ENCODE measurements at regions not wholly inside any gene's neighbourhood (a gene's known extent, or its start where the extent isn't known, plus 50 kb on each side); places are given as distances from the start of the nearest gene placed in this dataset.
A peak's percentile ranks its signal among the peaks of the same experiment; 100 is the strongest.
"Not testable (repeated sequence)": the region's sequence is repeated elsewhere in the genome, so short reads cannot be mapped to it uniquely, and the experiment has no call there.

DNA sequence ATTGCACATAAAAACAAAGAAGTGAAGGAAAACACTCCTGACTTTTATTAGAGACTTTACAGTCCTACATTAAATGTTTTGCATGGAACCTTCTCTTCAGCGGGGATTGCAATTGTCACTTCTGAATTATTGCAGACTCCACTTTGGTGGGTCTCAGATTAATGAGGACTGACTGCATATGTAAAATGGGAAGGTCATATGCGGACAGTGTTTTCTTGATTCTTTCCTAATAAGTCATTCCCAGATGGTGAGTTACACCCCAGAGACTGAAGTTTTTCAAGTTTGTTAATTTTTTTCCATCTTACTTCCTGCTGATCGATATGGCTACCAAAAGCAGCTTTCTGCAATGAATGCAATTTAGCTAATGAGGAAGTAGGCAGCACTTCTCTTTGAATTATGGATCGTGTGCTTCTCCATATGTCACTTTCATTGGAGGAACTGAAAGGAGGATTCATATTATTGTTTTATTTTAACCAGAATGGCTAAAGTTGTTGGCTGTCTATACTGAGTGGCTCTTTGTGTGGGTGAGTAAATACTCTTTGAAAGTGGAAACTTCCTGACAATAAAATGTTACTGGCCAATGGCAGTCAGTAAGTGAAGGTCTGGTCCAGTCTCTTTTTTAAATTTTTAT is 119.3 kb upstream of the CLNK start:
- no peak for DNase-seq (ENCODE audit: extremely low spot score, insufficient read length, low read depth)
- FAIRE-seq = no peak

DNA sequence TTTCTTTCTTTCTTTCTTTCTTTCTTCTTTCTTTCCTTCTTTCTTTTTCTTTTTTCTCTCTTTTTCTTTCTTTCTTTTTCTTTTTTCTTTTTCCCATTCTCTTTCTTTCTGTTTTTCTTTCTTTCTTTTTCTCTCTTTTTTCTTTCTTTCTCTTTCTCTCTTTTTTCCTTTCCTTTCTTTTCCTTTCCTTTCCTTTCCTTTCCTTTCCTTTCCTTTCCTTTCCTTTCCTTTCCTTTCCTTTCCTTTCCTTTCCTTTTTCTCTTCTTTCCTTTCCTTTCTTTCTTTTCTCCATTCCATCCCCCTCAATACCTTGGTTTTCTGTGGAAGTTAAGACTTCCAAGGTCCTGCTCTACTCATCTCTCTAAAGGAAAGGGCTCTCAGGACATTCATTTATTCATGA is 102.8 kb upstream of the CLNK start:
- FAIRE-seq (no peak), DNase-seq (ENCODE audit: extremely low spot score, insufficient read length, low read depth) (no peak)

DNA sequence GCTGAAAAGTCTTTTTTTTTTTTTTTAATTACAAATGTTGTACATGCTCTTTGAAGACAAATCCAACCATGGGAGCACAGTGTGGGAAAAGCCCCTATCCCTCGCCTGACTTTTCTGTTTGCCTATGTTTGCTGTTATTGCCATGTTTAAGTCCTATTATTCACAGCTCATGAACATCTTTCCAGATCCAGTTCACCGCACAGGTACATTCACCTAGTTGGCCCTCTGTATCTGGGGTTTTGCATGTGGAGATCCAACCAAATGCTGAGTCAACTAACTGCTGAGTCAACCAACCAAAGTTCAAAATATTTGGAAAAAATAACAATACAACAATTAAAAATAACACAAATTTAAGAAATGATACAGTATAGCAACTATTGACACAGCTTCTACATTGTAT is 100.1 kb upstream of the CLNK start:
- no peak for FAIRE-seq
- no peak for DNase-seq (ENCODE audit: extremely low spot score, insufficient read length, low read depth)

DNA sequence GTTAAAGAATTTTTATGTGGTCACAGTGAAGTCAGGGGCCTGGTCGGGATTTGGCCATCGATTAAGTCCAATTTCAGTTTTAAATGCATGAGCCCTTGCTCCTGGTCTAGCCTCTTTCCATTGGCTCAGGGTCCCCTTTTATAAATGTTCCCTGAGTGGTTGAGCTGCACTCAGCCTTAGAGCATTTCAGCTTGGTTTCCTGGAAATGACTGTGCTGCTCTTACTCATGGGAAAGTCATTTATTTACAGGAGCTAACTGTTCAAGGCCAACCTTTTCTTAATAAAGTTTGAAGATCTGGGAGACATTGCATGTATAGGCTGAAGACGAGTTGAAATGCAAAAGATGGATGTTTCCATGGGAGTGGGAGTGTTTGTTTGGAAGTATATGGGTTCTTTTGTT is 98.8 kb upstream of the CLNK start:
- no peak for DNase-seq (ENCODE audit: extremely low spot score, insufficient read length, low read depth)
- no peak for FAIRE-seq

DNA sequence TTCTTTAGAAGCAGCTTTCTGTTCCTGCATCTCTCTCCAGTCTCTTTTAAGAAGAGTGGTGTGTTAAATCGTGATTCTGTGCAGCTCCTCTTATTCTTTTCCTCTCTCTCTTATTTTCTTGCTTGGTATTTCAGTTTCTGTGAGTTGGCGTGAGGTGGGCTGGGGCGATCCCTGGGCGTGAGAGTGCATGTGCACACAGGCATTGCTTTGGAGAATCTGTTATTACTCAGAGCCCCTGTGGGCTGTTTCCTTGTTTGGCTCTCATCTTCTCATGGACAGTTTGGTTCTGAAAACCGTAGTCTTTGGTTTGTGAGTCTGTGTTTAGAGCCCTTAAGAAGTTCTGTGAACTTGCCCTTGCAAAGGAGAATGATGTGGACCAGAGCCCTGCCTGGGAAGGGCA is 97.2 kb upstream of the CLNK start:
- no peak for DNase-seq (ENCODE audit: extremely low spot score, insufficient read length, low read depth)
- FAIRE-seq = no peak

DNA sequence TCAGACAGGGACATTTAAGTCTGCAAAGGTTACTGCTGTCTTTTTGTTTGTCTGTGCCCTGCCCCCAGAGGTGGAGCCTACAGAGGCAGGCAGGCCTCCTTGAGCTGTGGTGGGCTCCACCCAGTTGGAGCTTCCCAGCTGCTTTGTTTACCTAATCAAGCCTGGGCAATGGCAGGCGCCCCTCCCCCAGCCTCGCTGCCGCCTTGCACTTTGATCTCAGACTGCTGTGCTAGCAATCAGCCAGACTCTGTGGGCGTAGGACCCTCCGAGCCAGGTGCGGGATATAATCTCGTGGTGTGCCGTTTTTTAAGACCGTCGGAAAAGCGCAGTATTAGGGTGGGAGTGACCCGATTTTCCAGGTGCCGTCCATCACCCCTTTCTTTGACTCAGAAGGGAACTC is 96.2 kb upstream of the CLNK start:
- DNase-seq (ENCODE audit: extremely low spot score, insufficient read length, low read depth); FAIRE-seq: not testable (repeated sequence)

DNA sequence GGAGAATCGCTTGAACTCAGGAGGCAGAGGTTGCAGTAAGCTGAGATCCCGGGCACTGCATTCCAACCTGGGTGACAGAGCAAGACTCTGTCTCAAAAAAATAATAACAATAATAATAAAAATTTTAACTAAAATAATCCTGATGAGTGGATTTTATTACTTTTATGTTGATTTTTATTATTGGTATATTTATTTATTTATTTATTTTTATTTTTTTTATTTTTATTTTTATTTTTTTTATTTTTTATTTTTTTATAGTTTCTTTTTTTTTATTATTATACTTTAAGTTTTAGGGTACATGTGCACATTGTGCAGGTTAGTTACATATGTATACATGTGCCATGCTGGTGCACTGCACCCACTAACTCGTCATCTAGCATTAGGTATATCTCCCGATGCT is 90.6 kb upstream of the CLNK start:
- DNase-seq (ENCODE audit: extremely low spot score, insufficient read length, low read depth); FAIRE-seq: not testable (repeated sequence)

DNA sequence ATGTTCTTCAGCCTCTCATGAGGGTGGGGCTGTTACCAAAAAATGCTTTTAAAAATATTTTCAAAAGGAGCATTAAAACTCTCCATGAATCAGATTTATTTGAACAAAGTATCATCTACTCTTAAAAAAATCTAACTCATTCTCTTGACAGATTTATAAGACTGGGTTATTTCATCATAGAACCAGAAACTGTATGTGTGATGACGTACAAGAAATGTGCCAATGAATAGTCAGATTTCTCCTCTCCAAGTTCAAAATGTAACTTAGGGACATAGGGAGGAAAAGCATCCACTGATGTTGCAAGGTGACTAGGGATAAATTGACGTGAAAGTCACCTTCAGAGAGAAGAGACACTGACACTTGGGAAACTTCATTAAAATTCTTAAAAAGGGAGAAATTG is 89.1 kb upstream of the CLNK start:
- FAIRE-seq (no peak), DNase-seq (ENCODE audit: extremely low spot score, insufficient read length, low read depth) (no peak)

DNA sequence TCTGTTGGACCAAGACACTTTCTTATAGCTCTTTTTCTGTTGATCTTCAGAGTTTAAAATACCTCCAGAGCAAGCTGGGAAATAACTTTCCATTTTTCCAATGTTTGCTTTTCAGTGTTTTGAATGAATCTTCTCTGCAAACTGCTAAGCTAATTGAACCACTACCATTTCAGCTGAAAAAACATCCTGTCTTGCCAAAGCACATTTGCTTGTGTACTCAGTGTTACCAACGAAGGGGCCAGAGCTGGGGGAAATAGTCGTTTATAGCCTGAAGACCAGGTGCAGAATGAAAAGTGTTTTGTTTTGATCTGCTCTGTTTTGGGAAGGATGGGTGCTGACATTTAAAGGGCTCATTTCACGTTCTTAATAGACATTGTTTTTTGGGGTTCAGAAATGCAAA is 88.4 kb upstream of the CLNK start:
- no peak for FAIRE-seq
- DNase-seq (ENCODE audit: extremely low spot score, insufficient read length, low read depth) = no peak

DNA sequence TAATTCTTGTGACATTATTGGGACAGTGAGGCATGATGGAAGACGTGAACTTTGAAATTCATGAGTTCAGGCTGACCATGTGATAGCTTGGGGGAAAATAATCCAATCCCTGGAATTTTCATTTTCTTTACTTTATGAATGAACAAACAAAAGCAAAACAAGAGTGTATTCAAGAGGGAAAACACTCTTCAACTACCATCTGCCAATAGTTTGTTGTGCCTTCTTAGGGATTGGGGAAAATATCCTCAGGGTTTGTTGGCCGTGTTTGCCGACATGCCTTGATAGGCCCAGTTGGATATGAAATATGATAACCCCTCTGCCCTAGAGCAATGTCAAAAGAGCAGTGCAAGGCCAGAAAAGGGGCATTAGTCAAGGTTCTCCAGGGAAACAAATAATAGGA is 80.8 kb upstream of the CLNK start:
- FAIRE-seq (no peak), DNase-seq (ENCODE audit: extremely low spot score, insufficient read length, low read depth) (no peak)

DNA sequence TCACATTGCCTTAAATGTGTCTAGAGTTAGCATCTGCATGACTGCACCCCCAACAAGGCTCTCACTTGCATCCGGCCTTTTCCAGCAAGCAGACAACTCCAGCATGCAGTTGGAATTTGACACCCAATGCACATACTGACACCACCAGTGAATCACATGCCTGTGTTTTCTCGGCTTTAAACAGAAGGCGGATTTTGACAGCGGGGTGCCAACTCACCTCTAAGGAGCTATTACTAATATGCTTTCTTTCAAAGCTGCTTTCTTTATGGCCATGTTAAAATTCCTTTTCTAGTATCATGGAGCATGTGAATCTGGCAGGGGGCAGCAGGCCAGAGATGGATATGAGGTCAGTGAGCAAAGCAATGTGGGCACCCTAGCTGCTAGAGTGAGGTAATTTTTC is 78.0 kb upstream of the CLNK start:
- DNase-seq (ENCODE audit: extremely low spot score, insufficient read length, low read depth) (no peak), FAIRE-seq (no peak)

DNA sequence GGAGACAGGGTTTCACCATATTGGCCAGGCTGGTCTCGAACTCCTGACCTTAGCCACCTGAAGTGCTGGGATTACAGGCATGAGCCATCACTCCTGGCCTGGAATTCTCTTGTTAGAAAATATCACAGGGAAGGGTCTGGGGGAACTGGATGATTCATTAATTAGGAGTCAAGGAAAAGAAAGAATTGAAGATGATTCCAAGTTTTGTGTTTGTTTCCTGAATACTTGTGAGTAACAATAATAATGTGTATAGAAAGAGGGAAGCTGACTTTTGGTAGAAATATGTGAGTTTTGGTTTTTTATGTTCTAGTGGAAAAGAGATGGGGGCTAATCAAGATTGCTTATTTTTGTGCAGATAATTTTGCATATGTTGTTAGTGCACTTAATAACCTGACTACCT is 77.3 kb upstream of the CLNK start:
- no peak for FAIRE-seq
- no peak for DNase-seq (ENCODE audit: extremely low spot score, insufficient read length, low read depth)

DNA sequence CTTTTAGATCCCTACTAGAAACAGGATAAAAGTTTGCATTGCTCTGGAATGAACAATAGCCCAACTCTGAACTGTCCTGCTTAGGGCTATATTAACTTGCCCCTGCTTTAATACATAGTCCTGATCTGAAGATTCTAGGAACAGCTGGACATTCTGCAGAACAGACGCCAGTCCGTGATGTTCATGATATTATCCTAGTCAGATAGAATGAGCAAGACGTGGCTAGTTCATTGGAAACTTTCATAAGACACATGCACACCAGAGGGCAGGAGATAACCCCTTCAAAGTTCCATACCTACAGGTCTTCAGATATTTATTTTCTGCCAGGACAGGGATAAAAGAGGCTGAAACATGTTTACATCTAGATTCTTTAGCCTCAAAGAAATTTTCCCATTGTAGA is 75.5 kb upstream of the CLNK start:
- FAIRE-seq (peak; percentile 5), DNase-seq (ENCODE audit: extremely low spot score, insufficient read length, low read depth) (no peak)

DNA sequence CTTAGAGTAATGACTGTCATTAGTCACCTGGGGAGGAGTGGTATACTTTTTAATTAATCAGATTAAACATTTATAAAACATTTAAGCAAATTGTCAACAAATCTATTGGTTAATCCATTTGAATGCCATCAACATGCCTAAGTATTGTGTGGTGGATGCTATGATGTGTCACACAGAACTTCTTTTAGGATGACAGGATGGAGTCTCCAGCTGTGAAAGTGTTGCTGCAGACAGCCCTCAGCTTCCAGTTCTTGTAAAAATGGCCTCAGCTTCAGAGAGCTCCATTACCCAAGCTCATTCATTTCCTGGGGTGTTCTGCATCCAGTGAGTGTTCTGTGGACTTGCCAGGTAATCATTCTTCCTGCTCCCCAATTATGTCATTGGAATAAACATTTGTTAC is 74.3 kb upstream of the CLNK start:
- no peak for DNase-seq (ENCODE audit: extremely low spot score, insufficient read length, low read depth)
- no peak for FAIRE-seq

DNA sequence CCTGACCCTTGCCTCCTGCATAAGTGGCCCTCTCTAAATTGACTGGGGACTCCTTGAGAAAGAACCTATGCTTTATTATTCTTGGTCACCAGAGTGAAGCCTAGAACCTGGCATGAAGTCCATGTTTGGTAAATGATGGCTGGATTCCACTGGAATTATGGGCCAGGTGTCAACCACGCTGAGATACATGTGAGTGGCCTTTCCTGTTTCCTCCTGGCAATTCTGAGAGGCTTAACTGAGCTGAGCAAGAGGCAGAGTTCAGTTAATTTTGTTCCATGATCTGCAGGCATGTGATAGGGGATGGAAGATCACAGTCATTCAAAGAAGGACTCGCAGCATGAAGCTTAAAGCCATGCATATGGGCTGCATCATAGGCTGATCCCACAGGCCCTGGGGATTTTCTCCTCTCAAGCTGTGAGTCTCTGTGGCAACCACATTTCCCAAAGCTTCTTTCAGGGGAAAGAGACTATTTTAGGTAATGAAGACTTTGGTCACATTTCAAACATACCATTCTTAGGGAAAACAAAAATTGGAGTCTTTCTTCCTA is 69.4 kb upstream of the CLNK start:
- no peak for DNase-seq (ENCODE audit: extremely low spot score, insufficient read length, low read depth)
- no peak for FAIRE-seq

DNA sequence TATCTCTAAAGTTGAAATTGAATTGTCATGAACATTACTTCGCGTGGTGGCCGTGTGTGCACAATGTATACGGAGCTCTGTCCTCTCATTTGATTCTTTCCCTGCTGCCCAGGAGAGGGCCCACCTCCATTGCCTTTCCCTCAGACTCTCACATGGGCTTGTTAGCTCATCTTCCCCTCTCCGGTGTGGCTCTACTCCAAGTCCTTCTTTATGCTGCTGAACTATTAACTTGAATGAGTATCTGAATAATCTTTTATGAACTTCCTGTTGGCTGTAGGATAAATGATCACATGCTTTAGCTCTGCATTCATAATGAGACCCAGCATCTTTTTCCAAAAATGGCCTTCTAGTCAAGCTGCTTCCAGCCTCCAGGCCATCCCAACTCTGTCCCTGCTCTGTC is 68.8 kb upstream of the CLNK start:
- DNase-seq (ENCODE audit: extremely low spot score, insufficient read length, low read depth) (no peak), FAIRE-seq (no peak)

DNA sequence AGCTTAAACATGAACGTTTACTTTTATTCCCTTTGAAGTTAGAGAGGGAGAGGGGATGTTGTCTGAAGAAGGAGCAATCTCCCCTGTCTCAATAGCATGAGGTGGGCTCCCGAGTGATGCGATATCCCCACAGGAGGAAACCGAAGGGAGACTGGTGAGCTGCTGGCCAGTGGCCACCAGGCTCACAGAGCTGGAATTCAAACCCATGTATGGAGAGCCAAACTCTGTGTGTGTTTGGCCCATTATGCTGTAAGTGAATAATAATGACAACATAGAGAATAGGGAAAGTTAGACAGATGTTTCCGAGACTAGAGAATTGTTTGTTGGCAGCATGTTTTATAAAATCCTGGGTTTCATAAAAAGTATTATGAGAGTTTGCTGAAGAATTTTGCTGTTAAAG is 66.1 kb upstream of the CLNK start:
- no peak for DNase-seq (ENCODE audit: extremely low spot score, insufficient read length, low read depth)
- FAIRE-seq = no peak

DNA sequence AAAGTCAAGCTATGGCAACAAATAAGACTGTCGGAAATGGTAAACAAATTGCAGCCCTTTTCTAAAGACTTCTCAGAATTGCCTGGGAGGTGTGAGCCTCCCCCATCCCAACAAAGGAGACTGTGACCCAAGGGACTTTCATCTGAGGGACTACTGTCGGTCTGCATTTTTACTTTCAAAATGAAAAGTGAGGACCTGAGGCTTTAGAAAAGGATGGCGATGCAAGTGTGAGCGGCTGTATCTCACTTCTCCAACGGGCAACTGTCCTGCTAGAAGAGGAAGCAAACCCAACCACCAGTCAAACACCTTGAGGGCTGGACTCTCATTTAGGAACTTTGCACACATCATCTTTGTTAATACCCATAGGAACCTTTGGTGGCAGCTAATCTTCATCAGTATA is 62.6 kb upstream of the CLNK start:
- DNase-seq (ENCODE audit: extremely low spot score, insufficient read length, low read depth) = no peak
- peak; percentile 92 for FAIRE-seq

DNA sequence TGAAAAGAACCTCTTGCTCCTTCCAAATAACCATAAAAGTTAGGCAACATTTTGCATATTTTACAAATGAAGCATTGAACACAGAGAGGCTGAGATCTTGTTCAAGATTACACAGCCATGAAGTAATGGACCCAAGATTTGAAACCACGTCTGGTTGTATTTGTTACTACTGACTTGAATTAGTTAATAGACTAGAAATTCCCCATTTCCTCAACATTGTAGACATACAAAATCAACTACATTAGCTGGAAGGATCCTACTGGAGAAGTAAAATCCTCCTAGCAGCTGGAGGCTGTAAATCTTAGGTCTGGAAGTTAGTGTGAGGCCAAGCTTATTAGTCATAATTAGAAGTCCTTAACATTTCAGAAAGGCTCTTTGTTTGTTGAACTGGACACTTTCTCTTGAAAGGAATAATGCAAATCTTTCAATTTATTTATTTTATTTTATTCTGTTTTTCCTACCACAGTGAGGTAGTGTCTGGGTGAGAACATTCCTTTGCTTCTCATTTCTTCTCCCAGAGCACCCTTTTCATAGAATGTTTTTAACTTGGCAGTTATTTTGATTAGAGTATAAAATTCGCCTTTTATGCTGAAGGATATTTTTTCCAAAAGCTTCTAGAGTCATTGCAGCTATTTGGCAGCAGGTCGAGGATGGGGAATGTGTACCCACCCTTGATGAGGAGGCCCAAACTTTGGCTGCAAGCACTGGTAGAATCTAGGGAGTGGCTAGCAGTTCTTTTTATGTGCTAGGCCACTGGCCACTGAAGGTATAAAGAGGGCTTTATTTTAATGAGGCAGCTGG is 62.0 kb upstream of the CLNK start:
- DNase-seq (ENCODE audit: extremely low spot score, insufficient read length, low read depth) = no peak
- peak; percentile 78 for FAIRE-seq

DNA sequence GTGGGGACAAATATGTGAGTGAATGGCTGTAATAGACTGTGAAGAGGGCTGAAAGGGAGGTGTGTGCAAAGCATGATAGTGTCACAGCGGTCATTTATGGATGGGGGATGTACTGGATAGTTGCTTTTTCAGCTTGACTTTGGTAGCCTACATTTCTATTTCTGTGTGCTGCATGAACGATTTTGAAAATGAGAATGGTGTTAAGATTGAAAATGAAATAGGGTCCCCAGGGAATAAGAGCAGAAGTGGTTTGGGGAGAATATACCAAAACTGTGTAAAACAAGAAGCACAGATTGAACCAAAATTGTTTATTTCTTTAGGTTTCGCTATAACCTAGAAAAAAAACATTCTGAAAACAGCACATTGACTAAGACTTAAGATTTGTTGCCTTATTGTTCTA is 58.8 kb upstream of the CLNK start:
- no peak for DNase-seq (ENCODE audit: extremely low spot score, insufficient read length, low read depth)

DNA sequence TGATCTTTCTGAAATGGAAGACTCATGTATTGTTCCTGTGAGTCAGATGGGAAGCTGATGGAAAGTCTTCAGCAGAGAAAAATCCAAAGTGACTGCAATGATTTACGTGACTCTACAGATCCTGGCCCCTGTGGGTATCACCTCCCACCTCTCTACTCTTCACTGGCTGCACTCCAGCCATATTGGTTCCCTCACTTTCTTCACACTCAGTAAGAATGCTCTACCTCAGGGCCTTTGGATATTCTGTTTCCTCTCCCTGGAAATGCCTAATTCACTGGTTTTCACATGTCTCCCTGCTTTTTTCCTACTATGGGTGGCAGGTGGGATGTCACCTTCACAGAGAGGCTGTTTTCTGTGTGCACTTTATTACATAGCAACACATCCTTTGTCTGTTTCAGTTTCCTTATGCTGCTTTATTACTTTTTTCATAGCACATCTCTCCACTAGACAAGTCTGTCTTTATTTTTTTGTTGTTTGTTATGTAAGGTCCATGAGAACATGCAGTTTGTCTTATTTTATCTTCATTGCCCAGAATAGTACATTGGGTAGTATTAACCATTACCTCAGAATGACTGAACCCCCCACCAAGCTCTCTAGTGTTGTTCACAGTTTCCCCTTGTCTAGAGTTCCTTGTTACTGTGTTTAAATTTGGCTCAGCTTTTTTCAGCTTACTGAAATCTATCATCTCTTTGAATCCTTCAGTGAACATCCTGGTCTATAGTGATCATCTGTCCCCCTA is 57.6 kb upstream of the CLNK start:
- FAIRE-seq (peak; percentile 82), DNase-seq (ENCODE audit: extremely low spot score, insufficient read length, low read depth) (no peak)

More for the DNA sequence above, 58.8 kb upstream of the CLNK start:
- peak; percentile 96 for FAIRE-seq

Data from GM18507 (cell line).